ENCODE measurements at regions not wholly inside any gene's neighbourhood (a gene's known extent, or its start where the extent isn't known, plus 50 kb on each side); places are given as distances from the start of the nearest gene placed in this dataset.

- DNase-seq (ENCODE audit: low read depth in 2 of 2), result no peak
Measured at GRCh38 chr2:177342736-177343135, 49.8 kb upstream of the AGPS start.
